Endothelial cell of umbilical vein (primary cell): ENCODE measurements at regions not wholly inside any gene's neighbourhood (a gene's known extent, or its start where the extent isn't known, plus 50 kb on each side); places are given as distances from the start of the nearest gene placed in this dataset.

Experiments
- BruUV-seq: library from RNA; stranded (reverse); fragments of 400-500 nt; replicated peaks from 2 replicates; lab custom pipeline; 2021; lab: Mats Ljungman, UMichigan
- CTCF ChIA-PET: fragments of 300-600, 350-600 bp; sonication (Branson Sonifier 250); formaldehyde crosslinking; loops from one replicate; lab custom pipeline; 2021; ENCODE audit warnings: antibody characterized with exemption, inconsistent platforms; lab: Charles Lee
- POLR2A ChIA-PET: fragments of 300-600, 350-600 bp; sonication (Branson Sonifier 250); formaldehyde crosslinking; loops from one replicate; lab custom pipeline; 2021; ENCODE audit warnings: antibody characterized with exemption, inconsistent platforms; lab: Charles Lee
- DNase-seq: peaks from one replicate; pipeline ENCODE4 v3.0.0-alpha.2; 2011; ENCODE audit warnings: low read depth, low spot score
- FAIRE-seq: peaks from 2 replicates; lab custom pipeline; 2011; peaks lifted over from hg19 to GRCh38; lab: Jason Lieb, UNC
- H2AFZ ChIP-seq: 2 replicates; pipeline ENCODE4 v1.6.0; 2012; ENCODE audit warnings: low read depth, low read length, control low read depth, inconsistent platforms
- H3K27ac ChIP-seq: 2 replicates; pipeline ENCODE4 v1.5.1; 2011; ENCODE audit warnings: low read depth, mild to moderate bottlenecking, control low read depth, low read length, moderate library complexity; ENCODE audit not compliant: insufficient read depth
- H3K27me3 ChIP-seq, 2 experiments: 2 replicates each; pipeline versions ENCODE4 v1.6.0 to v1.6.1; 2011; ENCODE audit warnings: low read length in 2 of 2, mixed read lengths in 1 of 2; ENCODE audit not compliant: control insufficient read depth in 2 of 2, insufficient read depth in 2 of 2
- H3K36me3 ChIP-seq, 2 experiments: 2 replicates in 1 of 2; 3 replicates in 1 of 2; pipeline ENCODE4 v1.5.1; 2011; ENCODE audit warnings: low read length in 2 of 2, mild to moderate bottlenecking in 1 of 2, moderate library complexity in 1 of 2; ENCODE audit not compliant: control insufficient read depth in 2 of 2, insufficient read depth in 2 of 2; ENCODE audit errors: extremely low read depth in 1 of 2
- H3K4me1 ChIP-seq: 3 replicates; pipeline ENCODE4 v1.5.1; 2011; ENCODE audit warnings: mild to moderate bottlenecking, low read length; ENCODE audit not compliant: control insufficient read depth, insufficient read depth; ENCODE audit errors: extremely low read depth
- H3K4me2 ChIP-seq: 2 replicates; pipeline ENCODE4 v1.6.1; 2011; ENCODE audit warnings: low read length, control low read depth, mixed read lengths; ENCODE audit not compliant: insufficient read depth
- H3K4me3 ChIP-seq, 3 experiments: fragments of 200-600 bp in 1 of 3; sonication (generic), shearing (Covaris generic) in 1 of 3; replicated peaks in 1 of 3; 2 replicates each; pipeline ENCODE4 v1.5.1; 2011 to 2016; ENCODE audit warnings: control low read depth in 3 of 3, low read length in 3 of 3, mild to moderate bottlenecking in 2 of 3, inconsistent platforms in 1 of 3, low read depth in 1 of 3, moderate library complexity in 1 of 3; ENCODE audit not compliant: insufficient read depth in 1 of 3
- H3K79me2 ChIP-seq: 2 replicates; pipeline ENCODE4 v1.6.0; 2012; ENCODE audit warnings: low read length, inconsistent platforms; ENCODE audit not compliant: control insufficient read depth, insufficient read depth
- H3K9ac ChIP-seq: replicated peaks from 2 replicates; pipeline ENCODE3; 2011; ENCODE audit warnings: low read length, control low read depth; ENCODE audit not compliant: insufficient read depth; ENCODE audit errors: extremely low read depth
- H3K9me1 ChIP-seq: replicated peaks from 3 replicates; pipeline ENCODE4 v1.6.0; 2011; ENCODE audit warnings: mild to moderate bottlenecking, low read length; ENCODE audit not compliant: control insufficient read depth, insufficient read depth; ENCODE audit errors: extremely low read depth
- H3K9me3 ChIP-seq: replicated peaks from 2 replicates; pipeline ENCODE4 v1.5.1; 2012; ENCODE audit warnings: low read length, inconsistent platforms; ENCODE audit not compliant: control insufficient read depth, insufficient read depth
- H4K20me1 ChIP-seq: replicated peaks from 2 replicates; pipeline ENCODE3; 2011; ENCODE audit warnings: mild to moderate bottlenecking, low read length; ENCODE audit not compliant: control insufficient read depth, insufficient read depth; ENCODE audit errors: extremely low read depth
- CTCF ChIP-seq, 2 donors: IDR thresholded peaks; 1 replicate in 1 of 2; 2 replicates in 1 of 2; pipeline ENCODE4 v1.5.1; 2011; ENCODE audit warnings: low read length in 2 of 2, mild to moderate bottlenecking in 2 of 2, moderate library complexity in 2 of 2, control low read depth in 1 of 2, inconsistent platforms in 1 of 2, low read depth in 1 of 2; ENCODE audit not compliant: insufficient read depth in 1 of 2; ENCODE audit errors: extremely low read depth in 1 of 2
- EZH2 ChIP-seq: IDR thresholded peaks from 2 replicates; pipeline ENCODE4 v1.6.1; 2012; ENCODE audit warnings: borderline replicate concordance, low read depth, mild to moderate bottlenecking, moderate library complexity, low read length, inconsistent platforms; ENCODE audit not compliant: severe bottlenecking
- FOS ChIP-seq: IDR thresholded peaks from 2 replicates; pipeline ENCODE4 v1.6.1; 2011; ENCODE audit warnings: mild to moderate bottlenecking, low read length, moderate library complexity, borderline replicate concordance; ENCODE audit not compliant: insufficient read depth
- GATA2 ChIP-seq: IDR thresholded peaks from 2 replicates; pipeline ENCODE4 v1.7.0; 2011; ENCODE audit warnings: low read depth, mild to moderate bottlenecking, moderate library complexity, mixed read lengths, low read length; ENCODE audit not compliant: insufficient read length, insufficient read depth
- JUN ChIP-seq: IDR thresholded peaks from 2 replicates; pipeline ENCODE4 v1.6.1; 2011; ENCODE audit warnings: borderline replicate concordance, low read depth; ENCODE audit not compliant: insufficient read length, insufficient read depth
- MAX ChIP-seq: IDR thresholded peaks from 2 replicates; pipeline ENCODE4 v1.6.1; 2011; ENCODE audit not compliant: insufficient read depth, insufficient read length
- MYC ChIP-seq: IDR thresholded peaks from one replicate; pipeline ENCODE4 v1.6.1; 2011; ENCODE audit warnings: mild to moderate bottlenecking, low read depth, low read length
- POLR2A ChIP-seq: IDR thresholded peaks from 2 replicates; pipeline ENCODE4 v1.6.1; 2012; ENCODE audit warnings: low read depth, mild to moderate bottlenecking, control low read depth, low read length
- POLR2AphosphoS5 ChIP-seq: IDR thresholded peaks from 2 replicates; pipeline ENCODE4 v1.6.1; 2012; ENCODE audit warnings: low read depth, mild to moderate bottlenecking, control low read depth, low read length, moderate library complexity; ENCODE audit not compliant: insufficient read depth
- dilution Hi-C: fragments of 300-500 bp; cut with MboI; formaldehyde crosslinking; loops from one replicate; pipeline ENCODE4 v1.15.0; 2019; ENCODE audit warnings: low sequenced_read_pairs; ENCODE audit not compliant: extremely low pct_ligation_motif_present
- intact Hi-C: fragments of 100-400 bp; cut with micrococcal nuclease; formaldehyde crosslinking; loops from one replicate; pipeline ENCODE4 v1.10.0; 2022

GRCh38 chr16:27639561-27640276 lies 89.8 kb downstream of the KATNIP start:
- Histone ChIP-seq H3K9ac (no peak overlapping the region), H3K79me2 (no peaks in the 10 kb centered on the region), H3K9me3 (no peaks in the 10 kb centered on the region), H4K20me1 (no peaks in the 10 kb centered on the region), H3K9me1 (no peaks in the 10 kb centered on the region), H3K27me3 (no peaks in the 10 kb centered on the region), H3K36me3 (no peaks in the 10 kb centered on the region), H3K4me3 (no peak overlapping the region), H3K27ac (no peak overlapping the region), H3K4me2 (no peak overlapping the region), H2AFZ (no peak overlapping the region), H3K4me1 (no peaks in the 10 kb centered on the region)
- dilution Hi-C loops: no loop called here
- TF ChIP-seq CTCF (IDR thresholded peaks at IDR 0.05; ENCODE audit: extremely low read depth in 1 of 2, insufficient read depth in 1 of 2, low read depth in 1 of 2, low read length in 2 of 2) (peak; percentile 69 to 81), JUN (no peak), POLR2AphosphoS5 (no peak), EZH2 (no peak)
- peak; percentile 73 for FAIRE-seq
- DNase-seq: peak; percentile 64
- intact Hi-C loops: loop anchor here (1.0 to 5.0 kb wide), 3 partner anchors 53 to 431 kb away; no protein-coding TSS in a partner anchor
- ChIA-PET POLR2A (no interaction called here), CTCF (interaction anchor here (0.5 to 2.7 kb wide), 44 partner anchors 10 to 578 kb away, joined by 3 to 62 read pairs (median 5); partner anchors contain the start of gene GSG1L)
- BruUV-seq: no TSS peak

- Histone ChIP-seq H4K20me1 (no peaks in the 10 kb centered on the region), H3K79me2 (no peaks in the 10 kb centered on the region), H3K36me3 (no peaks in the 10 kb centered on the region), H2AFZ (no peak overlapping the region), H3K4me3 (no peak overlapping the region), H3K9me1 (no peaks in the 10 kb centered on the region), H3K9me3 (no peaks in the 10 kb centered on the region), H3K27me3 (no peaks in the 10 kb centered on the region), H3K4me2 (no peak overlapping the region), H3K27ac (no peak overlapping the region), H3K9ac (no peak overlapping the region), H3K4me1 (no peaks in the 10 kb centered on the region)
- POLR2A ChIA-PET: no interaction called here
- no TSS peak for BruUV-seq
- CTCF ChIA-PET: interaction anchor here (0.5 to 2.7 kb wide), 44 partner anchors 9 to 577 kb away, joined by 3 to 62 read pairs (median 5); partner anchors contain the start of gene GSG1L
- no peak for DNase-seq
- TF ChIP-seq GATA2 (no peak), CTCF (IDR thresholded peaks at IDR 0.05; ENCODE audit: extremely low read depth in 1 of 2, insufficient read depth in 1 of 2, low read depth in 1 of 2, low read length in 2 of 2) (no peak), POLR2AphosphoS5 (no peak), FOS (no peak), MAX (no peak), EZH2 (no peak), POLR2A (no peak), MYC (no peak), JUN (no peak)
- dilution Hi-C loops: no loop called here
- FAIRE-seq: no peak
- intact Hi-C loops: loop anchor here (5.0 kb wide), 1 partner anchor 52 kb away; no protein-coding TSS in a partner anchor
Measured at GRCh38 chr16:27640277-27640600, 90.3 kb downstream of the KATNIP start.
